UCSD-AML1 (cell line): ENCODE measurements at regions not wholly inside any gene's neighbourhood (a gene's known extent, or its start where the extent isn't known, plus 50 kb on each side); places are given as distances from the start of the nearest gene placed in this dataset.
"Not testable (repeated sequence)": the region's sequence is repeated elsewhere in the genome, so short reads cannot be mapped to it uniquely, and the experiment has no call there.

Experiments used
- DNase-seq: peaks from one replicate; lab custom pipeline; 2025; ENCODE audit not compliant: unreplicated experiment; lab: John Stamatoyannopoulos, UW

GRCh38 chr2:236979664-236980063 is 106.0 kb upstream of the COPS8 start:
- DNase-seq = no peak

GRCh38 chr2:236980961-236981360 is 104.7 kb upstream of the COPS8 start:
- no peak for DNase-seq

GRCh38 chr2:236981701-236982485 is 103.8 kb upstream of the COPS8 start:
- DNase-seq = no peak

- DNase-seq = no peak
These were observed 102.8 kb upstream of the COPS8 start for GRCh38 chr2:236982693-236983455.

- DNase-seq = no peak
These were observed 101.6 kb upstream of the COPS8 start for GRCh38 chr2:236984046-236984445.

GRCh38 chr2:236985761-236986339 is 99.8 kb upstream of the COPS8 start:
- DNase-seq = no peak

- no peak for DNase-seq
These were observed 99.0 kb upstream of the COPS8 start for GRCh38 chr2:236986524-236987330.

GRCh38 chr2:236988216-236988615 is 97.5 kb upstream of the COPS8 start:
- DNase-seq = no peak

GRCh38 chr2:236988690-236989624 is 96.7 kb upstream of the COPS8 start:
- DNase-seq = no peak

GRCh38 chr2:236990552-236990951 is 95.1 kb upstream of the COPS8 start:
- DNase-seq = no peak

GRCh38 chr2:236991874-236992273 is 93.8 kb upstream of the COPS8 start:
- no peak for DNase-seq

- DNase-seq = no peak
These were observed 92.4 kb upstream of the COPS8 start for GRCh38 chr2:236993286-236993685.

- no peak for DNase-seq
These were observed 91.3 kb upstream of the COPS8 start for GRCh38 chr2:236994361-236994760.

- DNase-seq = no peak
These were observed 88.5 kb upstream of the COPS8 start for GRCh38 chr2:236997069-236997715.

GRCh38 chr2:236998236-236998635 is 87.5 kb upstream of the COPS8 start:
- no peak for DNase-seq

- no peak for DNase-seq
These were observed 86.9 kb upstream of the COPS8 start for GRCh38 chr2:236998758-236999157.

- no peak for DNase-seq
These were observed 85.2 kb upstream of the COPS8 start for GRCh38 chr2:237000481-237000880.

- DNase-seq = not testable (repeated sequence)
These were observed 80.3 kb upstream of the COPS8 start for GRCh38 chr2:237005341-237005740.

GRCh38 chr2:237011206-237011795 is 74.4 kb upstream of the COPS8 start:
- DNase-seq = no peak
